ENCODE measurements at regions not wholly inside any gene's neighbourhood (a gene's known extent, or its start where the extent isn't known, plus 50 kb on each side); places are given as distances from the start of the nearest gene placed in this dataset.

DNA sequence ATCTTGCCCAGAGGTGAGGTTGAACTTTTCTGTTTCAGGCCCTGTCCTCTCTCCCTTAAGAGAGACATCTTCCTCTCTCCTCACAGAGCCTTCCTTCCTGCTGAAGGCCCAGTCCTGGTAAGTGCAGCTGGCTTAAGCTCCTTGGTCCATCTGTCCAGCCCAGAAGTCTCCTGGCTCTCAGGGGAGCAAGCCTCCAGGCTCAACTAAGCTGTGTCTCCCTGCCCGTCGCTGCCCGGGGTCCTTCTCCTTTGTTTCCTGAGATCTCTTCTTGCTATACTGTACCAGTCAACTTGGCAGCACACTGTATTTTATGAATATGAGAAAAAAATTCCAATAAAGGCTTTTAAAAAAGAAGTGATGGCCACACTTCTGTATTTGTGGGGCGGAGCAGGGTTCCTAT lies 77.4 kb downstream of the KCNF1 start:
- no peak for TF ChIP-seq CTCF (conservative IDR thresholded peaks at IDR 0.05; ENCODE audit: low read depth)
- no peak overlapping the region for H3K27ac ChIP-seq
- ChIA-PET POLR2A (ENCODE audit: low non-redundant PET) (no interaction called here), CTCF (no interaction called here)
- no peak for DNase-seq (ENCODE audit: low spot score)

- H3K27ac ChIP-seq, result no peak overlapping the region
- ChIA-PET POLR2A (ENCODE audit: low non-redundant PET) (no interaction called here), CTCF (no interaction called here)
- DNase-seq (ENCODE audit: low spot score), result no peak
- TF ChIP-seq CTCF (conservative IDR thresholded peaks at IDR 0.05; ENCODE audit: low read depth), result no peak
These were observed 78.0 kb downstream of the KCNF1 start for GRCh38 chr2:10989782-10990181.

DNA sequence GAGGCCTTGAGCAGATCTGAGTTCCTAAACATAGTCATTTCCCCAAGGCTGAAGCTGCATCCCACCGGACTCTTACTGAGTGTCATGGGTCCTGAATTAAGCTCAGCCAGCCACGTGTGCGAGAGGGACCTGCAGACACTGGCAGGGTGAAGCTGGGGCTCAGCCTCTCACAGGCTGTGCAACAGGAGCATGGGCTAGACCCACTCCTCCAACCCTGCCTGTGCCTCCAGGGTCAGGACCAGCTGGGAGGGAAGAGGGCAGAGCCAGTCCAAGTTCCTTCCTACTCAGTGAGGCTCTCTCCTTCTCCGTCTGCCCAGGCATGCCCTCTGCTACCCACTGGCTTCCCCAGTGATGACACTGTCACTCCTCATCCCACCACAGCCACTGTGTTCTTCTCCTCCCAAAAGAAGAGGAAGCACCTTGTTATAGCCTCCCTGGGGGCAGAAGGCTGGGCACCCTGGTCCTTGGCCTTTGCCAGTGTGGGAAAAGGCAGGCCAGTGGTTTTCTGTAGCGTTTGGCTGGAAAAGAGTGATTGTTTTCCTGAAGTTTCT lies 78.9 kb downstream of the KCNF1 start:
- H3K27ac ChIP-seq, result no peak overlapping the region
- TF ChIP-seq CTCF (conservative IDR thresholded peaks at IDR 0.05; ENCODE audit: low read depth), result no peak
- CTCF ChIA-PET, result no interaction called here
- POLR2A ChIA-PET (ENCODE audit: low non-redundant PET), result no interaction called here
- DNase-seq (ENCODE audit: low spot score), result no peak

DNA sequence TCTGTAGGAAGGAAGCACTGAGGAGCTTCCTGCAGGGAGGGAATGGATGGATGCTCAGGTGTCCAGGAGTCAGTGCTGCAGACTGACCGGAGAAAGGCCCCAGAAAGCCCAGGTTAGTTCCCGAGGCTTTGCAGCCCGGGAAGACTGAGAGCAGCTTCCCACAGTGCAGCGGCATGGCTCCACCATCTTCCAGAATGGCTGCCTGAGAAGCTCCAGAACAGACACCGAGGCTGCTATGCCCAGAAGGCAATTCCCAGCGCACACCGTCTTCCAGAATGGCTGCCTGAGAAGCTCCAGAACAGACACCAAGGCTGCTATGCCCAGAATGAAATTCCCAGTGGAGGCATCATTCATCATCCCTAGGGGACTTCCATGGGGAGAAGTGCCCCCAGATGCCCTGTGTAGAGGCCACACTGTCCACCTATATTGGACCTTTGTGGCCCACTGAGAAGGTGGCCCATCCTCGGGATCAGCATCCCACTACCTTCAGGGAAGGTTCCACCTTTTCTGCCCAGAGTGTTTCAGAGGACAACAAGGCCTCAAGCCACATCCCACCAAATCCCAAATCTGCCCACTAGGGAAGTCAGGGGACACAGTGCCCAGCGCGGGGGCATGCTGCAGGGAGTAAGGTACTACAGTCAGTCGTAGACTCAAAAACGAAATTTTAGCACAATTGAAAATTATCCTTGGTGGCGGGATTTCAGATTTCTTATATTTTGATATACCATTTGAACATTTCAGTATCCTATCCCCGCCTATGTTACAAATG lies 80.5 kb downstream of the KCNF1 start:
- CTCF ChIA-PET, result interaction anchor here (0.6 kb wide), 1 partner anchor 20 kb away, joined by 5 read pairs; no protein-coding TSS in a partner anchor
- no peak for DNase-seq (ENCODE audit: low spot score)
- no peak overlapping the region for H3K27ac ChIP-seq
- POLR2A ChIA-PET (ENCODE audit: low non-redundant PET), result interaction anchor here (0.7 kb wide), 1 partner anchor 12 kb away, joined by 5 read pairs; no protein-coding TSS in a partner anchor
- TF ChIP-seq CTCF (conservative IDR thresholded peaks at IDR 0.05; ENCODE audit: low read depth), result no peak

- H3K27ac ChIP-seq, result no peak overlapping the region
- CTCF ChIA-PET, result no interaction called here
- POLR2A ChIA-PET (ENCODE audit: low non-redundant PET), result no interaction called here
- TF ChIP-seq CTCF (conservative IDR thresholded peaks at IDR 0.05; ENCODE audit: low read depth), result no peak
- no peak for DNase-seq (ENCODE audit: low spot score)
These were observed 81.3 kb downstream of the KCNF1 start for GRCh38 chr2:10993001-10993481.

DNA sequence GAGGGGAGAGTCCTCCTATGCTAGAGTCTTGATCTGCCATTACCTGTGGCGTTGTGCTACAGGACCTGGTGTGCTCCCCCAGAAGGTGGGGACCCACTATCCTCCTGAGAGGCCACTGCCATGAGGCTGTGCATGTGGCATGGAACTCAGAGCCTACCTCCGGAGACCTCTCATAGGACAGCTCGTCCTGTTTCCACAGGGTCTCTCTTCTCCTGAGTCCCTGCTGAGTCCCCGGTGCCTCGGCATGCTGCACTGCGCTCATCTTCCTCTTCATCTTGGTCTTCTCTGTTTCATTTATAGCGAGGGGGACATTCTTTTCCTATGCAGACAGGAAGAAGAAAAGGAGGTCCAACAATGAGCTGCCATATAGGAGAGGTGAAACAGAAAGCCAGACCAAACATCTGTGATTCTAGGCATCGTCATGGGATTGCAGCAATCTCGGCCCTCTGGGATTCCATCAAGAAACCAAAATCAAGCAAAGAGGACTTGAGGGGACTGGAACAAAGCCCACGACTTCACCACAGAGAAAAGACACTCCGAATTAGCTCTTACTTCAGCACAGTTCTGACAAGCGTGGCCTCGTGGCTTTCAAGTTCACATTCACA lies 83.7 kb downstream of the KCNF1 start:
- H3K27ac ChIP-seq, result no peak overlapping the region
- no peak for TF ChIP-seq CTCF (conservative IDR thresholded peaks at IDR 0.05; ENCODE audit: low read depth)
- ChIA-PET POLR2A (ENCODE audit: low non-redundant PET) (no interaction called here), CTCF (interaction anchor here (0.5 to 0.6 kb wide), 2 partner anchors 8 to 653 kb away, joined by 3 read pairs; no protein-coding TSS in a partner anchor)
- no peak for DNase-seq (ENCODE audit: low spot score)
